HTERT RPE-1 (cell line): ENCODE measurements at regions not wholly inside any gene's neighbourhood (a gene's known extent, or its start where the extent isn't known, plus 50 kb on each side); places are given as distances from the start of the nearest gene placed in this dataset.

Source experiments
- in situ Hi-C: fragments of 300-500 bp; cut with MboI; formaldehyde crosslinking; loops from 4 replicates; pipeline ENCODE4 v1.14.3; 2020; ENCODE audit warnings: low sequenced_read_pairs

- in situ Hi-C loops: no loop called here
Measured at GRCh38 chr10:4144817-4145216, 359.8 kb upstream of the KLF6 start.

GRCh38 chr10:4141471-4141870, 356.5 kb upstream of the KLF6 start:
- in situ Hi-C loops: no loop called here

- in situ Hi-C loops: no loop called here
Measured at GRCh38 chr10:4138146-4138721, 353.2 kb upstream of the KLF6 start.

GRCh38 chr10:4137299-4137698, 352.3 kb upstream of the KLF6 start:
- in situ Hi-C loops: no loop called here

GRCh38 chr10:4136121-4136520, 351.1 kb upstream of the KLF6 start:
- in situ Hi-C loops: no loop called here

GRCh38 chr10:4132216-4132556, 347.2 kb upstream of the KLF6 start:
- in situ Hi-C loops: no loop called here

- in situ Hi-C loops: no loop called here
Measured at GRCh38 chr10:4131407-4132215, 346.6 kb upstream of the KLF6 start.

- in situ Hi-C loops: no loop called here
Measured at GRCh38 chr10:4130685-4131084, 345.7 kb upstream of the KLF6 start.

- in situ Hi-C loops: no loop called here
Measured at GRCh38 chr10:4129866-4130477, 345.0 kb upstream of the KLF6 start.

GRCh38 chr10:4127518-4128315, 342.7 kb upstream of the KLF6 start:
- in situ Hi-C loops: no loop called here

GRCh38 chr10:4125776-4126175, 340.8 kb upstream of the KLF6 start:
- in situ Hi-C loops: no loop called here

GRCh38 chr10:4121502-4122380, 336.7 kb upstream of the KLF6 start:
- in situ Hi-C loops: no loop called here

GRCh38 chr10:4120096-4120853, 335.3 kb upstream of the KLF6 start:
- in situ Hi-C loops: no loop called here

- in situ Hi-C loops: no loop called here
Measured at GRCh38 chr10:4119107-4119506, 334.1 kb upstream of the KLF6 start.

- in situ Hi-C loops: no loop called here
Measured at GRCh38 chr10:4117604-4118003, 332.6 kb upstream of the KLF6 start.

- in situ Hi-C loops: no loop called here
Measured at GRCh38 chr10:4111643-4112042, 326.6 kb upstream of the KLF6 start.

GRCh38 chr10:4109469-4109868, 324.5 kb upstream of the KLF6 start:
- in situ Hi-C loops: no loop called here

- in situ Hi-C loops: no loop called here
Measured at GRCh38 chr10:4108693-4109092, 323.7 kb upstream of the KLF6 start.

GRCh38 chr10:4107285-4107851, 322.4 kb upstream of the KLF6 start:
- in situ Hi-C loops: no loop called here

- in situ Hi-C loops: no loop called here
Measured at GRCh38 chr10:4103603-4104002, 318.6 kb upstream of the KLF6 start.
